Cardiac fibroblast (primary cell): ENCODE measurements at regions not wholly inside any gene's neighbourhood (a gene's known extent, or its start where the extent isn't known, plus 50 kb on each side); places are given as distances from the start of the nearest gene placed in this dataset.

Experiments
- DNase-seq, 2 donors: peaks; one replicate each; pipeline versions ENCODE4 v3.0.0 to v3.0.0-alpha.2; 2010; ENCODE audit warnings: low read depth in 2 of 2
- H3K4me3 ChIP-seq, 2 donors: replicated peaks in 1 of 2; 1 replicate in 1 of 2; 2 replicates in 1 of 2; pipeline ENCODE4 v1.5.1; 2011; ENCODE audit warnings: low read depth in 2 of 2, low read length in 2 of 2, mild to moderate bottlenecking in 2 of 2, moderate library complexity in 1 of 2
- TF ChIP-seq, protein P1 (sequence below): IDR thresholded peaks from one replicate; pipeline ENCODE4 v1.5.1; 2011; ENCODE audit warnings: low read depth, mild to moderate bottlenecking, low read length, inconsistent platforms

GRCh38 chr5:50964746-50965653, 298.6 kb downstream of the PARP8 start:
- TF ChIP-seq, protein P1, sequence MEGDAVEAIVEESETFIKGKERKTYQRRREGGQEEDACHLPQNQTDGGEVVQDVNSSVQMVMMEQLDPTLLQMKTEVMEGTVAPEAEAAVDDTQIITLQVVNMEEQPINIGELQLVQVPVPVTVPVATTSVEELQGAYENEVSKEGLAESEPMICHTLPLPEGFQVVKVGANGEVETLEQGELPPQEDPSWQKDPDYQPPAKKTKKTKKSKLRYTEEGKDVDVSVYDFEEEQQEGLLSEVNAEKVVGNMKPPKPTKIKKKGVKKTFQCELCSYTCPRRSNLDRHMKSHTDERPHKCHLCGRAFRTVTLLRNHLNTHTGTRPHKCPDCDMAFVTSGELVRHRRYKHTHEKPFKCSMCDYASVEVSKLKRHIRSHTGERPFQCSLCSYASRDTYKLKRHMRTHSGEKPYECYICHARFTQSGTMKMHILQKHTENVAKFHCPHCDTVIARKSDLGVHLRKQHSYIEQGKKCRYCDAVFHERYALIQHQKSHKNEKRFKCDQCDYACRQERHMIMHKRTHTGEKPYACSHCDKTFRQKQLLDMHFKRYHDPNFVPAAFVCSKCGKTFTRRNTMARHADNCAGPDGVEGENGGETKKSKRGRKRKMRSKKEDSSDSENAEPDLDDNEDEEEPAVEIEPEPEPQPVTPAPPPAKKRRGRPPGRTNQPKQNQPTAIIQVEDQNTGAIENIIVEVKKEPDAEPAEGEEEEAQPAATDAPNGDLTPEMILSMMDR, result no peak
- no peak overlapping the region for H3K4me3 ChIP-seq
- DNase-seq, result no peak

DNA sequence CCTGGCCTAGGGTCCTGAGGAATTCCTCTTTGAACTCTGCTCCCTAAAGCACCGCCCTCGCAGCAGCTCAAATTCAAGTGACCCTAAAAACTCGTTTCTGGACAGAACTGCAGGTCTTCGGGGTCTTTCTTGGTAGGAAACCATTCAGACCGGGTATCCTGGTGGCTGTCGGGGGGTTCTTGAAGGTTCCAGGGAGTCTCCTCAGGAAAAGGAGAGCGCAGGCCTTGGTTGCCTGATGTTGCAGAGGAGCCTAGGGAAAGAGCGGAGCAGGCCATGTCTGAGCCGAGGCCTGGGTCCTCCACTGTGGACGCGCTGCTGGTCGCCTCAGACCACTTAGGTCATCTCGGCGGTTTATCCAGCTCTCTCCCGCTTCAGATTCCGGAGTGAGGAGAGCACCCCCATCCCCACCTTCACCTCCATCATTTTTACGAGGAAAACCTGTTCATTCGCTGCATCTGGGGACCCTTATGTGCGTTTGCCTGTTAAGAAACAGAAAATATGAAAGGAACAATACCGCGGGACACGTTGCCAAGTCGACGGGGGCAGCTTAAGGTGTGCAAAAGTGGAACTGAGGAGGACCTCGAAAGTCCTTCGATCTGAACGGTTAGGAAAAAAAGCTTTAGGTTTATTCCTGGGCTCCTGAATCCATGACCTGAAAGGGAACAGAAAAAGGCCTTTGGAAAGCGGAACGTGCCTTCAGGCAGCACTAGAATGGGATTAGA, 299.4 kb downstream of the PARP8 start:
- no peak for DNase-seq
- TF ChIP-seq, protein P1, result no peak
- no peak overlapping the region for H3K4me3 ChIP-seq

GRCh38 chr5:50967009-50967562, 300.6 kb downstream of the PARP8 start:
- no peak overlapping the region for H3K4me3 ChIP-seq
- TF ChIP-seq, protein P1, result no peak
- DNase-seq, result no peak

DNA sequence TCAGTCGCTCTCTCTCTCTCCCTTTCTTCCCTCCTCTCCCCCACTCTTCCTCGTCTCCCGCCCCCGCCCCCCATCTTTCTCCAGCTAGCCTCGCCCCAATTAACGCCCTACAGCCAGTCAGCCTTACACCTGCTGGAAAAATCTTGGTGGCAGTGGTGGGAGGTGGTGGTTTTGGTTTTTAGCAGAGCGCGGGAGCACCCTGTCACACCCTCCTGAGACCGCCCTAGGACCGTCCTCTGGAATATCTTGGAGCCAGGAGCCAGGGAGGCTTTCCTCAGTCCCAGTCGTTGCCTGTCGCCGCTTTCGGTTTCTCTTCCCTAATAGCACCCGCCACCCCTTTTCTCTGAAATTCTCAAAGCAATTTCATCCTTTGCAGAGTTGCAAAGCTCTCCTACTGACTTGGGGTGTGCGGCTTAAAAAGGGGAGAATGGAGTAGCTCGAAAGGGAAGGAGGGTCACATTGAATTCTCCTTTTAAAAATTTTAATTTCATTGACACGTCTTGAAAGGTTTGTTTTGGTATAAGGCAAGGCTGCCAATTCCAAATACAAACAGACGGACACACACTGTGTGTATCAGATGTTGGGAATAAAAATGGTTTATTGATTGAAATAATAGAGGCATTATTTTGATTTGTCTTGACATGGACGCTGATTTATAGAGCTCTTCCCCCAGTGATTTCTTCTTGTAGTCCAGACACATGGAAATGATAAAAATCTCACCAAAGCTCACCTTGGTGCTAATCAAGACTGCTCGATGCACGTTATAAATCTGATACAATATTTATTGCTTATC, 301.3 kb downstream of the PARP8 start:
- no peak for DNase-seq
- H3K4me3 ChIP-seq, result peak overlapping the region in 1 of 2 donors; percentile 8
- TF ChIP-seq, protein P1, result no peak

DNA sequence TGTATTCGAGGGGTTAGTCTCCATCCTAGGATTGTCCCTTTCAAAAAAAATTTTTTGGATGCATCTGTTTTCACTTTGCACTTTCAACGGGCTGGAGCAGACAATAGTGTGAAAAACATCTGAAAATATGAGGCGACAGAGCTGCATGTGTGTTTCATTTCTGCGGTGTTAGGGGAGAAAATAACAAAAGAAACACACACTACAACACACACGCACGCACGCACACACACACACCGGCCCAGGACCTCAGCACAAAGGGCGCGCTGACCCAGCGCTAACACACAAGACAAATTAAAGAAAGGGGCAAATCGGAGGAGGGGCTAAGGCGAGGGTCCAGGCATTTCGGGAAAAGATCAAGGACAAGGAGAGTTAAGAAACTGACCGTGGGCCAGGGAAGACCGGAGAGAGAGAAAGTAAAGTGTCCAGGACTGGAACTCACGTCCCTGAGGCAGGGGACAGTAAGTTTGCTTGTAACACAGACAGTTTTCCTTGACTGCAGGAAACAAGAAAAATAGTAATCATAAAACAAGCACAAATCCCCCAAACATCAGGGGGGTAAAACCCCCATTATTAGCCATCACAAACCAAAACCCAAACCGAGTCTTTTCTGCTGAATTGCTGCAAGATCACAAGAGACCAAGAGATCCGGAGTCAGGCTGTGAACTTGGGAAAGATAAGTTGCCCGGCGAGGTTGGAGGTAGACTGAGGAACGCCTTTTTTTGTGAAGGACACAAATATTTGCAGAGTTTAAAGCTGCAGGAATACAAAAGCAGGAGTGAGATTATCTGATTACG, 302.1 kb downstream of the PARP8 start:
- no peak for DNase-seq

More for the DNA sequence above, 302.1 kb downstream of the PARP8 start:
- no peak overlapping the region for H3K4me3 ChIP-seq
- TF ChIP-seq, protein P1, result no peak
